ENCODE measurements at regions not wholly inside any gene's neighbourhood (a gene's known extent, or its start where the extent isn't known, plus 50 kb on each side); places are given as distances from the start of the nearest gene placed in this dataset.

DNA sequence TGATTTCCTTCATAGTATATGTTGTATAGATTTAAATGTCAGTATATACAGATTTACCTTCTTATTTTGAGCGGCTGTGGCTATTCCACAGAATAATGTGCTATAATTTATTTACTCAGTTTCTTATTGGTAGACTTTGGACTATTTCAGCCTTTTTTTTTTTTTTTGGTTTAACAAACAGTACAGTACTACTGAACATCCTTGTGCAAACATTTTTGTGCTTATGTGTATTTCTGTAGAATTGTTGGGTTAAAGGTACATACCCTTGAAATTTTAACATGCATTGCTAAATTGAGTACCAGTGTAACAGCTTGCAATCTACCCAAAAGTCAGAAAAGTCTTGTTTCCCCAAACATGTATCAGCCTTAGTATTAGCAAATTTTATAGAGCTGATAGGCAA, 68.8 kb downstream of the HHEX start:
- TF ChIP-seq CTCF (IDR thresholded peaks at IDR 0.05; ENCODE audit: insufficient read depth, low read depth, low read length) = no peak
- no peak for TF ChIP-seq EZH2 (IDR thresholded peaks at IDR 0.05; ENCODE audit: insufficient read depth, low read length)
